ENCODE measurements at regions not wholly inside any gene's neighbourhood (a gene's known extent, or its start where the extent isn't known, plus 50 kb on each side); places are given as distances from the start of the nearest gene placed in this dataset.

- TF ChIP-seq CTCF (IDR thresholded peaks at IDR 0.05) = no peak
- TF ChIP-seq POLR2A (IDR thresholded peaks at IDR 0.05) = no peak
Measured at GRCh38 chr4:41430792-41431191, 107.2 kb upstream of the LIMCH1 start.

Measured in heart left ventricle (tissue), 13 donors.